PC-9 (cell line): ENCODE measurements at regions not wholly inside any gene's neighbourhood (a gene's known extent, or its start where the extent isn't known, plus 50 kb on each side); places are given as distances from the start of the nearest gene placed in this dataset.

Source experiments
- BruUV-seq: library from RNA; stranded (reverse); fragments of 400-500 nt; replicated peaks from 2 replicates; lab custom pipeline; 2021; lab: Mats Ljungman, UMichigan
- CTCF ChIA-PET: fragments of 300-600 bp; sonication (Branson Sonifier 250); formaldehyde crosslinking; loops from one replicate; lab custom pipeline; 2022; ENCODE audit warnings: antibody characterized with exemption; lab: Charles Lee
- POLR2A ChIA-PET: fragments of 300-600 bp; sonication (Branson Sonifier 250); formaldehyde crosslinking; loops from one replicate; lab custom pipeline; 2022; ENCODE audit warnings: antibody characterized with exemption; ENCODE audit not compliant: unreplicated experiment; lab: Charles Lee
- DNase-seq, 2 experiments: peaks; one replicate each; pipeline versions ENCODE4 v3.0.0 to v3.0.0-alpha.2; 2015 to 2022; ENCODE audit warnings: mixed read lengths in 1 of 2
- H2AFZ ChIP-seq: fragments of 200-600 bp; sonication (generic); 2 replicates; pipeline ENCODE4 v1.8.1; 2017; ENCODE audit warnings: antibody characterized with exemption
- H3F3A ChIP-seq: fragments of 200-600 bp; sonication (generic); 2 replicates; pipeline ENCODE4 v1.8.1; 2017; ENCODE audit warnings: antibody characterized with exemption, mild to moderate bottlenecking, low read depth; ENCODE audit not compliant: insufficient read depth
- H3K27ac ChIP-seq: fragments of 200-600 bp; sonication (generic); 2 replicates; pipeline ENCODE4 v1.6.1; 2016; ENCODE audit warnings: mixed run types
- H3K27me3 ChIP-seq: fragments of 200-600 bp; sonication (generic); 2 replicates; pipeline ENCODE4 v1.6.1; 2016; ENCODE audit warnings: low read depth, mixed run types; ENCODE audit not compliant: insufficient read depth
- H3K36me3 ChIP-seq: fragments of 200-600 bp; sonication (generic); 2 replicates; pipeline ENCODE4 v1.6.1; 2016; ENCODE audit warnings: low read depth, mixed run types
- H3K4me1 ChIP-seq: fragments of 200-600 bp; sonication (generic); replicated peaks from 2 replicates; pipeline ENCODE4 v1.6.1; 2016; ENCODE audit warnings: mixed run types; ENCODE audit not compliant: insufficient read depth
- H3K4me2 ChIP-seq: fragments of 200-600 bp; sonication (generic); 2 replicates; pipeline ENCODE4 v1.6.1; 2017; ENCODE audit warnings: mixed run types
- H3K4me3 ChIP-seq: fragments of 200-600 bp; sonication (generic); 2 replicates; pipeline ENCODE4 v1.6.1; 2016; ENCODE audit warnings: mixed run types
- H3K79me2 ChIP-seq: fragments of 200-600 bp; sonication (generic); 2 replicates; pipeline ENCODE4 v1.6.1; 2017; ENCODE audit warnings: low read depth, mixed run types
- H3K9me2 ChIP-seq: fragments of 200-600 bp; sonication (generic); 2 replicates; pipeline ENCODE4 v1.8.1; 2017; ENCODE audit warnings: mild to moderate bottlenecking; ENCODE audit not compliant: insufficient read depth
- H3K9me3 ChIP-seq: fragments of 200-600 bp; sonication (generic); 2 replicates; pipeline ENCODE4 v1.8.1; 2016; ENCODE audit warnings: low read depth; ENCODE audit not compliant: insufficient read depth
- H4K20me1 ChIP-seq: fragments of 200-600 bp; sonication (generic); 2 replicates; pipeline ENCODE4 v1.8.1; 2017; ENCODE audit not compliant: insufficient read depth
- CTCF ChIP-seq: fragments of 200-600 bp; sonication (generic); conservative IDR thresholded peaks from 2 replicates; pipeline ENCODE4 v1.6.1; 2017; ENCODE audit warnings: mixed run types, antibody characterized with exemption, mild to moderate bottlenecking, moderate library complexity
- EZH2 ChIP-seq: fragments of 200-600 bp; sonication (generic); IDR thresholded peaks from 2 replicates; pipeline ENCODE4 v1.8.0; 2017; ENCODE audit warnings: antibody characterized with exemption, low read depth
- intact Hi-C: fragments of 100-400 bp; cut with micrococcal nuclease; formaldehyde crosslinking; loops from one replicate; pipeline ENCODE4 v1.10.0; 2022; ENCODE audit not compliant: unreplicated experiment

GRCh38 chr11:15764326-15764725 is 592.0 kb downstream of the SOX6 start:
- Histone ChIP-seq H3K36me3 (no peaks in the 10 kb centered on the region), H3K9me2 (no peaks in the 10 kb centered on the region), H3K4me2 (peak overlapping the region; percentile 19; the same call in 1 of the 2 replicates), H2AFZ (no peak overlapping the region), H3K79me2 (no peaks in the 10 kb centered on the region), H4K20me1 (no peaks in the 10 kb centered on the region), H3K27me3 (no peaks in the 10 kb centered on the region), H3K4me1 (peaks cover 27% of the 10 kb centered on the region), H3K4me3 (no peak overlapping the region), H3F3A (peaks cover 6% of the 10 kb centered on the region; the same call in 1 of the 2 replicates), H3K9me3 (peaks cover 9% of the 10 kb centered on the region; the same call in 1 of the 2 replicates), H3K27ac (peak overlapping the region; percentile 60)
- no TSS peak for BruUV-seq
- intact Hi-C loops, result no loop called here
- ChIA-PET CTCF (no interaction called here), POLR2A (interaction anchor here (0.6 kb wide), 1 partner anchor 45 kb away, joined by 5 read pairs; no protein-coding TSS in a partner anchor)
- no peak for DNase-seq
- TF ChIP-seq CTCF (no peak), EZH2 (no peak)

DNA sequence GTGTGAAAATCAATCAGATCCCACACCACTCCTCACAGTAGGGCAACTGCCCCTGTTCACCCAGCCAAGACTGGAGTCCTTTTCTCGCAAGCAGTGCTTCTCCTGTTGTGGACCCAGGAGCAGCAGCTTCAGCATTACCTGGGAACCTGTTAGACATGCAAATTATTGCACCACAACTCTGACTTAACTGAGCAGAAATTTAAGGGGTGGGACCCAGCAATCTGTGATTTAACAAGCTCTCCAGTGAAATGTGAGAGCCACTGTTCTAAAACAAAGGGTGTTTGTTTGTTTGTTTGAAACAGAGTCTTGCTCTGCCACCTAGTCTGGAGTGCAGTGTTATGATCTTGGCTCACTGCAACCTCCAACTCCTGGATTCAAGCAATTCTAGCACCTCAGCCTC is 591.4 kb downstream of the SOX6 start:
- CTCF ChIA-PET, result no interaction called here
- intact Hi-C loops, result no loop called here
- POLR2A ChIA-PET, result interaction anchor here (0.6 kb wide), 1 partner anchor 45 kb away, joined by 5 read pairs; no protein-coding TSS in a partner anchor
- no peaks in the 10 kb centered on the region for H3K27me3 ChIP-seq
- no TSS peak for BruUV-seq
- peak overlapping the region; percentile 22; the same call in 1 of the 2 replicates for H2AFZ ChIP-seq
- H4K20me1 ChIP-seq, result no peaks in the 10 kb centered on the region
- H3K36me3 ChIP-seq, result no peaks in the 10 kb centered on the region
- H3K27ac ChIP-seq, result peak overlapping the region; percentile 60
- peaks cover 33% of the 10 kb centered on the region for H3K4me1 ChIP-seq
- no peaks in the 10 kb centered on the region for H3K79me2 ChIP-seq
- peak in 1 of 2 experiments; percentile 76 for DNase-seq
- H3K4me3 ChIP-seq, result no peak overlapping the region
- H3F3A ChIP-seq, result peaks cover 6% of the 10 kb centered on the region; the same call in 1 of the 2 replicates
- H3K4me2 ChIP-seq, result peak overlapping the region; percentile 28
- TF ChIP-seq EZH2 (no peak), CTCF (no peak)
- no peaks in the 10 kb centered on the region for H3K9me2 ChIP-seq
- H3K9me3 ChIP-seq, result peaks cover 9% of the 10 kb centered on the region; the same call in 1 of the 2 replicates

DNA sequence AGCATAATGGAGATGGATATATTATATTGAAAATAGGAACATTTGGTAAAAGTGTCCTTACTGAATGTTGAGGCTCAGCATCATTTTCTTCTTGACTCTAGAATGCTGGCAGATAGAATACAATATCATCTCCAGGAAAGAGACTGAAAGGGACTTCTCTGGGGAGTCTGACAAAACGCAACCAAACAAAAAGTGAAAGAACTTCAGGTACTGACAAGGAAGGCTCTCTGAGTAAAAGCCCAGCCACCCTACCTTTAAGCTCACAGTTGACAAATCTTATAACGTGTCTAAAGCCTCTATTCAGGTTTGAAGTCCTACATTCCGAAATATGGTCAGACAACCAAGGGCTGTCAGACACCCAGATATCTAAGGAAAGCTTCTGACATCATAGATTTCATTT is 590.8 kb downstream of the SOX6 start:
- no peaks in the 10 kb centered on the region for H3K9me2 ChIP-seq
- no peaks in the 10 kb centered on the region for H4K20me1 ChIP-seq
- no peak overlapping the region for H3K4me3 ChIP-seq
- peaks cover 6% of the 10 kb centered on the region; the same call in 1 of the 2 replicates for H3F3A ChIP-seq
- POLR2A ChIA-PET, result no interaction called here
- intact Hi-C loops, result no loop called here
- peaks cover 39% of the 10 kb centered on the region for H3K4me1 ChIP-seq
- no TSS peak for BruUV-seq
- H3K27me3 ChIP-seq, result no peaks in the 10 kb centered on the region
- no peaks in the 10 kb centered on the region for H3K36me3 ChIP-seq
- peak overlapping the region; percentile 60; the same call in 1 of the 2 replicates for H3K27ac ChIP-seq
- DNase-seq, result no peak
- no peak overlapping the region for H2AFZ ChIP-seq
- no peaks in the 10 kb centered on the region for H3K79me2 ChIP-seq
- H3K9me3 ChIP-seq, result peaks cover 9% of the 10 kb centered on the region; the same call in 1 of the 2 replicates
- peak overlapping the region; percentile 28; the same call in 1 of the 2 replicates for H3K4me2 ChIP-seq
- CTCF ChIA-PET, result no interaction called here
- TF ChIP-seq EZH2 (no peak), CTCF (no peak)
